ENCODE measurements at regions not wholly inside any gene's neighbourhood (a gene's known extent, or its start where the extent isn't known, plus 50 kb on each side); places are given as distances from the start of the nearest gene placed in this dataset.

- peak; percentile 68 to 73 for TF ChIP-seq CTCF (conservative IDR thresholded peaks at IDR 0.05 in 1 of 2, IDR thresholded peaks at IDR 0.05 in 1 of 2; ENCODE audit: extremely low read depth in 1 of 2, insufficient read depth in 1 of 2, low read depth in 1 of 2, low read length in 2 of 2)
- no peak for TF ChIP-seq EZH2 (IDR thresholded peaks at IDR 0.05; ENCODE audit: borderline replicate concordance, low read length)
These were observed 134.8 kb upstream of the THUMPD2 start for GRCh38 chr2:39913648-39914461.

All from mammary epithelial cell (primary cell).